ENCODE measurements at regions not wholly inside any gene's neighbourhood (a gene's known extent, or its start where the extent isn't known, plus 50 kb on each side); places are given as distances from the start of the nearest gene placed in this dataset.

DNA sequence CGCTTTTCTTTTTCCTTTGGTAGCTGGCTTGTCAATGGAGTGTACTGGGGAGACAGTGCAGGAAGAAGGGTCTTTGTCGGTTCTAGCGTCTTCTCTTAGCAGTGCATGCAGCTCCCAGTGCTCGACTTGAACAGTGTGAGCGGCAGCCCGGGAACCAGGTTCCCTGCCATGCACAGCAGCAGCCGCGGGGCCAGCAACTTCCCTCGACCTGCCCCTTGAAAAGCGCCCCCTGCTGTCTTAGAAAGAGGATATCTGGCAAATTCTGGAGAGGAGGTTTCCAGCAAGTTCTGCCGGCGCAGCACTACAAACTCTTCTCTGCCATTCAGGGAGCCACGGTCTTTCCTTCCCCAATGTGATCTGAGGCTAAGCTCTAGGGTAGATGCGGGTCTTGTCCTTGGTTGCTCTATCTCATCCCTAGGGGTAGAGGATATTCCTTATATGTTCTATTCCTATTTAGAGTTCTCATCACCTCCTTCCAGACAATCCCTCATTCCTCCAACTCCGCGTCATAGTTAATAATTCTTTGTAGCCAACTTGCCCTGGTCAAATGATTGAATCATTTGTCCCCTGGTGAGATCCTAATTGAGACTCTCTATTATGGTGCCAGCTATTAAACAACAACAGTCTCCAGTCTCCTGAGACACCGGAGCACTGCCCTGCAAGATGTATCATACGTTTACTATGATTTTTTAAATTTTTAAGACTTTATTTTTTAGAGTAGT lies 451.3 kb downstream of the PMP22 start:
- DNase-seq (ENCODE audit: low spot score) = peak; percentile 13

DNA sequence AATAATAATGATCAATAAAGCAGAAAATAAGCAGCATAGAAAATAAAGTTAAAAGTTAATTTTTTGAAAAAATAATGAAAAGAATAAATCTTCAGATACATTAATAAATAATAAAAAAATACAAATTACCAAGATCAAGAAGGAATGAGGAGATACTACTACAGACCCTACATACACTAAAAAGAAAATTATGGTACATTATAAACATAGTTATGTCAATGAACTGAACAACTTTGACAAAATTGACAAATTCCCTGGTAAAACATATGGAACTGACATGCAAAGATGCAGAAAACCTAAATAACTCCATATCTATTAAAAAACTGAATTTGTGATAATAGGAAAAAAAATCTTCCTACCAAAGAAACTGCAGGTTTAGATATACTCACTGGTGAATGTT lies 456.7 kb downstream of the PMP22 start:
- no peak for DNase-seq (ENCODE audit: low spot score)

DNA sequence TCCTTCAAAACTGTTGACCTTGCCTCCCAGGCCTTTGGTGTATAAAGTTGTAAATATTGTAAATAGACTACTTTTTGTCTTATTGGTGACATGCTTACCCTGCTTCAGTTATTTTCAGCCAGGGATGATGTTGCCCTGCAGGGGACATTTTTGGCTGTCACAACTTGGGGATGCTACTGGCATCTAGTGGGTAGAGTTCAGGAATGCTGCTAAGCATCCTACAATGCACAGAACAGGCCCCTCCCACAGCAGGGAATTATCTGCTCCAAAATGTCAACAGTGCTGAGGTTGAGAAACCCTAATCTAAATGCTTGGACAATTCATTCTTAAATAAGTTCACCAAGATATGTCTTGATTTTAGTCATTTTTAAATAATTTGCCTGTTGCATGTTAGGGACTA lies 459.8 kb downstream of the PMP22 start:
- peak; percentile 21 for DNase-seq (ENCODE audit: low spot score)

DNA sequence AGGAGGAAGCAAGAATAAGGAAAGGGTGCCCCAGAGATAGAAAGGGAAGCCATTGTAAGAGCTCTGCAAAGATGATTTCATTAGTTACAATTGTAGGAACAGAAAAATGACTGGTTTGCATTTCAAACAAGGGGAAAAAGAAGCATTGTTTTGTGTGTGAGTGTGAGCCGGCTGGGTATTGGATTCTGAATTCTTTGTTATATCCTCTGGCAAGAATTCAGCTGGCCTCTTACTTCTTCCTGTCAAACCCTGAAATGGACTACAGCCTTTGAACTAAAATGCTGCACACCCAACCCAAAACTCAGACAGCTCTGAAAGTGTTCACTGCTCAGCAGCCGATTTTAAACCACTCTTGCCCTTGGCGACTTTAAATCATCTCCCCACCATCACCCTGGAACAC lies 461.3 kb downstream of the PMP22 start:
- DNase-seq (ENCODE audit: low spot score) = peak; percentile 87

DNA sequence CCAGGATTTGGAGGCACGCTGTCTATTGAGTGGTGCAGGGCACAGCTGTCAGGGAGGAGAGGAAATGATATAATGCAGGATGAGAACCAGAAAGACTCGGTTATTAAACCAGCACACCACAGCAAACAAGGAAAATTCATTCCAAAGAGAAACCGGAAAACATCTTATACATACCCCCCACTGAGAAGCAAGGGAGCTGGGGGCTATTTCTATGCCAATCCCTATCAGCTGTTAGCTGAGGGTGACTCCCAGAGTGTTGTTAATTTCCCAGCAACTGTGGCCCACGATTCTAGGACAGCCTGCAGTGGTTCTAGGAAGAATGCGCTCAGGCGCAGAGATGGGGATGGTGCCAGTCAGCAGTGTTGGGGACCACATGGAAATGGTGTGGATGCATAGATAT lies 467.3 kb downstream of the PMP22 start:
- no peak for DNase-seq (ENCODE audit: low spot score)

DNA sequence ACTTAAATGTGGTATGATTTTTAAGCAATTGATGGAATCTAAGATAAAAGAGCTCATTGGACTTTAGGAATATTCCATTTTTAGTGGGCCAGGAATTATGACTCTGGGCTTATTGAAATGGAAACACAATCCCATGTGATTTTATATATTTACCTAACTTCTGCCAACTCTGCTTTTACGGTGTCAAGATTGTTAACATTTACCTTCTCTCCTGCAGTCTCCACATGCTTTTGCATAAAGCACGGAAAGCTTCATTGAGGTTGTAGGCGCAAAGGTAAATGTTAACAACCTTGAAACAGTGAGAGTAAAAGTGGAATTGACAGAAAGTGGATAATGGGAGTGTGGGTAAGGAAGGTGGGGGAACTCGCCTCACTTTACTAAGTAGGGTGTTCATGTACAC lies 468.1 kb downstream of the PMP22 start:
- DNase-seq (ENCODE audit: low spot score) = no peak

DNA sequence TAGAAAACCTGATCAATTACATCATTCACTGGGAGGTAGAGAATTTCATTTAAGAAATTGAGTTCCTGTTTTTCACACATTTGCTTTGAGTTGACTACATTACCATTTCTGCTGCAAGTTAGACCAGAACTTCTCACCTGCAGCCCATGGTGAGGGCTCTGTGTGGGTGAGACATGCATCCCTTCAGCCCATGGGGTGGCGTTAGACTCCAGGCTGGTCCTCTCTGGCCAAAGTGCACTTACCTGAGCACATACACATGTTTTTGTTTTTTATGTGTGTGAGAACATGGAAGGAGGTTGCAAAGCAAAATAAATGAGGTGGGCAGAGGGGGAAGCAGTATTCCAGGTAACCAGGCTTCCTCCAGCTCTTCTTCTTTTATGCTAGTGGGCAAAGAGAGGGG lies 470.2 kb downstream of the PMP22 start:
- DNase-seq (ENCODE audit: low spot score) = no peak

DNA sequence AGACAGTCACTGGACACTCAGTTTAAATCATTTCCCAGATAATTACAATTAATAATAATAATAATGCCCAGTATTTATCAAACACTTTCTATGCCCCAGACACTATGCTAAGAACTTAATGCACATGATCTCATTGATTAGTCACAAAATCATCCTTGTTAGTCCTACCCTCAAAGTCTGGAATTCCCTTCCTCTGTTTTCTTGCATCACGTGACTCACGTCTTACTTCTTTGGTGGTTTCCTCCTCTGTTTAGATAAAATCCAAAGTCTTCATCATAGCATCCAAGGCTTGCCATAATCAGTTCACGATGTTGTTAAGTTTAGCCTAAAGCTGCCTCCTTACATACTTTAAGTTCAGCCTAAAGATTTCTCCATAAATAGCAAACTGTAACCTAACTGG lies 471.9 kb downstream of the PMP22 start:
- no peak for DNase-seq (ENCODE audit: low spot score)

DNA sequence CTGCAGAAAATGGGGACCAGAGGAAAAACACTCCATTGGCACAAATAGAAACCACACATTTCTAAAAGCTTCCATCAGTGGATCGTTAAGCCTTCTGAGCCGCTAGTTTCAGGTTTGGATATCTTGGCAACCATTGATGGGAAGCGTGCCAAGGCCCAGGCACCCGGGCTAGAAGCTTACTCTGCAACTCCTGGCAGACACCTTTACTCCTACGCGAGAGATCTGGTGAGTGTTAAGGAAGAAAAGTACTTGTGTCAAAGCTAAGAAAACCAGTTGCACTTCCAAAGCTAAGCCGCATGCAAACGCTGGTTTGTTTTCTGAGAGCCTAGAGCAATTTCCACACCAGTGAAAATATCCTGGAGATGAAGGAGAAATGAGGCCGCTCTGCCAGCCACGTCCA lies 472.4 kb downstream of the PMP22 start:
- DNase-seq (ENCODE audit: low spot score) = peak; percentile 2

DNA sequence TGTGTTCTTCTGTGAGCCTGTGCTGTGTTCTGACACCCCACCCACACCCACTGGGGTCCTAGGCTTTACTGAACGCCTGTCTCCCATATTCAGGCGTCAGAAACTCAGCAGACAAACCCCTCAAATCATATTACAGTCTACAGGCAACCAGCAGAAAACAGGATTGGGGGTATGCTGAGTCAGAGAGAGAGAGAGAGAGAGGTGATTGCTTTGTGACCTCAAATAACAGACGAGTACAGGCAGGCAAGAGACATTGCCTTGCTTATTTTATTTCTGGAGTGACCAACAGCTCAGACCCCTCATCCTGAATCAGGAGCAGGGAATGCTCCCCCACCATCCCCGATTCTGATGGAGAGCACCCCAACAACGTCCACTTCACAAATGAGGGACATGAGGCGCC lies 473.9 kb downstream of the PMP22 start:
- no peak for DNase-seq (ENCODE audit: low spot score)

DNA sequence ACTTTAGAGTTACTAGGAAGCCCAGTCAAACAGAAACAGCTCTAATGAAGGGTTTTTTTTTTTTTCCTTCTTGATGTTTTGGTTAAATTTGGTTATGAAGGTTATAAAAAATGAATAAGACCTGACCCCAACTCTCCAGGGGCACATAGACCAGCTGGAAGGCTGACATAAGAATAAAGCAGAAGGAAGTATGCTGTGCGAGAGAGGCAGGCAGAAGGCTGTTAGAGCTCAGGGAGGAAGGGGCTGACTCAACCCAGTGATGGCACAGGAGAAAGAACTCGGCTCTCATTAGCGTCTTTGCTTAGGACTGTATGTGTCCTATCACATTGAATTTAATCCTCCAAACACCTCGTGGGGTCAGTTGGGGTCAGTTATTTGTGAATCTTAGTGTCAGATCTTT lies 474.6 kb downstream of the PMP22 start:
- no peak for DNase-seq (ENCODE audit: low spot score)

DNA sequence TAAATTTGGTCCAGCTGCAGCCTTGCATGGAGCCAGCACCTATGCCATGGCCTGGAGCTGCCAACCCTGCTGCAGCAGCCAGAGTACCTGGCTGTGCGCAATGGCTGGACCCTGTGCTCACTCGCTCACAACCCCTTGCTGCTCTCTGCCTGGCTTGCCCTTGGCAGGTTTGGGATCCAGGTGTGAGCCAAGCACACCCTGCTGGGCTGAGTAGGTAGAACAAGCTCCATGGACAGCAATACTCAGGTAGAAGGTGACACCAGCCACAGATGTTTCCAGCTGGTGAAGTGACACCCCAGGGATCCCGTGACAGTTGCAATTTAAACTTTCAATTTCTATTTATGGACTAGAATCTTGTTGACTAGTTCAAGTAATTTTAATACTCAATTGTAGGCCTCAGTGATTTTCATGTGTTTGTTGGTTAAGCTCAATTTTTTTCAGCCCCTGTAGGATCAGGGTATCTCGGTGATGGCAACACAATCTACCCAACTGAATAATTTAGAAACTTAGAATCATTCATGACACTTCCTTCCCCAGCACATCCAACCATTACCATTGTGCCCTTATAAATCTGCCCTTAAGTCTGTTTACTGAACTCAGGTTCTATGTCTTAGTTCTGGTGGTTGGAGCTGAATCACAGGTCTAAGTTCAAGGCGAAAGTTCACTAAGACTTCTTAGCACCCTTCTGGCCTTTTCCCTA lies 480.0 kb downstream of the PMP22 start:
- no peak for DNase-seq (ENCODE audit: low spot score)

DNA sequence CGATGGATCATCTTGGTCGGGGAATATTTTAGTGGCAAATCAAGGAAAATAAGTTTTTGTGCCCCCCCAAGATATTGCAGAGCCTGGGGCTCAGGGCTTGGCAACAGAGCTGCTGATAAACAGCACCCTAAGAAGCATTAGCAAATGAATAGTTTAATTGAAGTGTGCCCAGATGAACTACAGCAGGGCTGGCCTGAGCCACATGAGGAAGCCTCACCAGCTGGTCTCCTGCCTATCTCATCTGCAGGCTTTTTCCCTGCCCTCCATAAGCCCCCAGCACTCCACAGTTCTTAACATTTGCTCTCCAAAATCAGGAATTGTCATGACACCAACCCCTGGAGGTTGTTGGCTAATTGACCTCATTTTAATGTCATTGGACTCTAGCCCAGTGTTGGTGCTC lies 480.2 kb downstream of the HS3ST3B1 start:
- no peak for DNase-seq (ENCODE audit: low spot score)

DNA sequence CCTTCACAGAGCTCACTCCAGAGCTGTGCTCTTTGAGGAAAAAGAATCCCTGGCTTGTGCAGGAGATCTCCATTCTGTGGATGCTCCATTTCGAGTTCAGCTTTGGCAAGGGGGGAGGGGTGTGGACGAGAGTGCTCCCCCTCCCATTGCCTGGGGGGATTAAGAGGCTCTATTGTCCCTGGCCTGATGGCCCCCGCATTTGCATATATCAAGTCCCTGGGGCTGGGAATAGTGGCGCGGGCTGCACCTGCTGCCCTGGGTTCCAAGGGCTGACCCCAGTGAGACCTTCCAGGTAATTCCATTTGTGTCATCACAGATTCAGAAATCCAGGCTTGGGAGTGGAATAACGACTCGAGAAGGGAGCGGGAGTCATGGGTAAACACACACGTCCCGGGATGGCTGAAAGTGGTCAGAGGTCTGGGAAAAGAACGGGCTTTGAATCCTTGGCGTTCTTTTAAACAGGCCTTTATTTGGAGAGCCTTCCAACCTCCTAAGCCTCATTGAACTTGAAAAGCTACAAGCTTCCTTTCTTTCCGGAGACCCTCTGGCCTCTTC lies 479.3 kb downstream of the HS3ST3B1 start:
- no peak for DNase-seq (ENCODE audit: low spot score)

DNA sequence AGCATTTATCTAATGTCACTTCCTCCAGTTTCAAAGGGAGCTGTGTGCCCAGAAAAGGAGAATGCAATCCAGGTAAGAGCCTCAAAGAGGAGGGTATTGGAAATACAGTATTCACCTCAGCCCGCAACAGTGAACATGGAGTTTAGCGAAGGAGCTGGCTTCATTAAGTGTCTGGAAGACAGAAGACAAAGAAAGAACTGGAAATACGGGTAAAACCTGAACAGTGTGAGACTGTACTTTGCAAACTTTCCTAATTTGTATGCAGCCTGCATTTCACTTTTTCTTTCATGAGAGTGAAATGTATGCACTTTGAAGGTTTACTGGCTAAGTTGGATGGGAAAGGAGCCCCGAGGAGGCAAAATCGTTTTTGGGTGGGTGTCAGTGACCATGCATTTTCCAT lies 478.4 kb downstream of the HS3ST3B1 start:
- DNase-seq (ENCODE audit: low spot score) = no peak

DNA sequence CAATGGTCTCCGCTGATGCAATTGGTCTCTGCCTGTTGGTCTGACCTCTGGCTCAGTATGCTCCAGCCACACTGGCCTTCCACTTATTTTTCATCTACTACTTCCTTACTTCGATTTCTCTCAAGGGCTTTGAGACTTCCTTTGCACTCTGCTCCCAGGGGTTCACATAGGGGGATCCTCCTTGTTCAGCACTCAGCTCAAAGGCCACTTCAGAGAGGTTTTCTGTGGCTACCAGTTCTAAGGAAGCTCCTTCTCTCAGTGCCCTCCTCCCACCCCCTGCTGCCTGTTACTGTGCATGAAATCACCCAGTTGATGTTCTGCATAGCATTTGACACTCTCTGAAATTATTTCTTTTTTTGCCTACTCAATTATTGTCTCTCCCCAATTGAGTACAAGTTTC lies 476.4 kb downstream of the HS3ST3B1 start:
- no peak for DNase-seq (ENCODE audit: low spot score)

DNA sequence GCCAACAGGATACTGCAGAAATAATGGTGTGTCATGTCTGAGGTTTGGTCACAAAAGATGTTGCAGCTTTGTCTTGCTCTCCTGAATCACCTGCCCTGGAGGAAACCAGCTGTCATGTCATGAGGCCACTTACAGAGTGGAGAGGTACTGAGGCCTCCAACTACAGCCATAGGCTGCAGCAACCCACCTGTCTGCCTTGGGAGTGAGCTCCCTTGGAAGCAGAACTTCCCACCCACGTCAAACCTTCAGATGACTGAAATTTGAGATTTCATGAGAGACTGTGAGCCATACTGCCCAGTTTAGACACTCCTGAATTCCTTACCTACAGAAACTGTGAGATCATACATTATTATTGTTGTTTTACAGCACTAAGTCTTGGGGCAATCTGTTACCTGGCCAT lies 475.9 kb downstream of the HS3ST3B1 start:
- no peak for DNase-seq (ENCODE audit: low spot score)

DNA sequence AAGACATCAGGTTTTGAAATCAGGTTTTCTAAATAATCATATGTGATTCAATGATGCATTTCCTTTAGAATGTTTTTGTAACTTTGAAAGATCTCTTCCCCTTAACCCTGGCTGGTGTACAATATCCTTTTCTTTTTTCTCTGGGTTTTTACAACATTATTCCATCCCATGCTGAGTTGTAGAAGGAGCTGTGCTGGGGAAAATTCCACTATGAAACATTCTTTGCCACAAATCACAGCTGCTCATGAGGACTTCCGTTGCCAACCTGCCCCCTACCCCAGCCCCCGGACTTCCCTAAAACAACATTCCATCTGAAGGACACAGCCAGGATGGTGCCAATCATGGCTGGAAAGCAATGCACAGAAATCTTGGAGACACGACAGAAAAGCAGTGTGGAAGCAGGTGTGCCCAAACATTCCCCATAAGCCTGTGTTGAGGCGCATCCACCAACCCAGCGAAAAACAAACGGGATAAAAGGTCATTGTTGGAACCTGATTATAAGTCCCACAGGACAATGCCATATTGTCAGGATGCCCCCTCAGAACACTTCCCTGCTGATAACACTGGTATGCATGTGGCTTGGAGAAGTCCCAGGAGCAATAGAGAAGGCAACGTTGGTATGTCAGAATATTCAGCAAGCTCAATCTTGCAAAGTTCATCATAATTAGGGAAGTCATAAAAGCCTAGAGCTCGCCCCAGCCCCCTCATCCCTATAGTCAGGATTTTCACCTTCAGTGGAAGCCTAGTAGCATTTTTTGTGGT lies 475.0 kb downstream of the HS3ST3B1 start:
- no peak for DNase-seq (ENCODE audit: low spot score)

DNA sequence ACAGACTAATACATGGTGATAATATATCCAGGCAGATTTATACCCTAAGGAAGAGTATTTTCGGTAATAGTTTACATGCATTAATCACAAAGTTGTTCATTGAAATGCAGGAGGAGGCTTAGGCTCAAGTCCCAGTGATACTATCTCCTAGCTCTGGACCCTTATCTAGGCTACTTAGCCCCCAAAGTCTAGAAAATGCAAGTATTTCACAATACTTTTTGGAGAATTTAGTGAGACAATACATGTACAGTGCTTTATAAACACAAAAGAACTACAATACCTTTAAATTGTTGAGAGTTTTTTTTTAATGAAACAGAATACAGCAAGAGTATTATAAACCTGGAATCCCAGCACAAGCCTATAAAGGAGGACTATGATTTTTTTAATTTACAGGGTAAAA lies 473.9 kb downstream of the HS3ST3B1 start:
- DNase-seq (ENCODE audit: low spot score) = no peak

DNA sequence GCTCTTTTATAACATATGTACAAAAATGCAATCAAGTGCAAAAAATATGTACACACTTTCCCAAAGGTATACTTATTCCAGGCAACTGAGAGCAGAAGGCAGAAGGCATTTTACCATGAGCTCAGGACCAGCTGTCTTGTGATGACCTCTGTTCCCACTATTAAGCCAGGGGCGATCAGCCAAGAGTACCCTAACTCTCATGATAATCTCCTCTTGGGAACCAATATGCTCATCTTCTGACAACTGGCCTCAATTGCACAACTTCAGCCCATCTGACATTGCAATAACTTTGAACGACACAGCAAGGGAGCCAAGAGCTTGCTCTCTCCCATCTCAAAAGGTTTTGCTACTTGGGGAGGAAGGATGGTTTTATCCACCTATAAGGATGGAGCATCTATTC lies 471.9 kb downstream of the HS3ST3B1 start:
- no peak for DNase-seq (ENCODE audit: low spot score)

DNA sequence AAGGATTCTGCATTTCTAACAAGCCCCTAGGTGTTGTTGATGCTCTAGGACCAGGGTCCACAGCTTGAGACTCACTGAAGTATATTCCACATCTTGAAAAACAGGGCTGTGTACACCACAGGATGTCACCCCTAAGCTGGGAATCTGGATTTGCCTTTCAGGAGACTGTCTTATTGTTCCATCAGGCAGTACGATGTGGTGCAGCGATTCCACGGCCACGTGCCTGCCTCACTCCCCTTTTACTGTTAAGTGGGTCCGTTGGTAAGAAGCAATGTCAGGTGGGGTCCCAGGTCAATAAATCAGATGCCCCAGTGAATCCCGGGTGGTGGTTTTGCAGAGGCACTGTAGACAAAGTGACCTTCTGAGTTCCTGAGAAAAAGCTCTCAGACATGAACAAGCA lies 470.7 kb downstream of the HS3ST3B1 start:
- no peak for DNase-seq (ENCODE audit: low spot score)

DNA sequence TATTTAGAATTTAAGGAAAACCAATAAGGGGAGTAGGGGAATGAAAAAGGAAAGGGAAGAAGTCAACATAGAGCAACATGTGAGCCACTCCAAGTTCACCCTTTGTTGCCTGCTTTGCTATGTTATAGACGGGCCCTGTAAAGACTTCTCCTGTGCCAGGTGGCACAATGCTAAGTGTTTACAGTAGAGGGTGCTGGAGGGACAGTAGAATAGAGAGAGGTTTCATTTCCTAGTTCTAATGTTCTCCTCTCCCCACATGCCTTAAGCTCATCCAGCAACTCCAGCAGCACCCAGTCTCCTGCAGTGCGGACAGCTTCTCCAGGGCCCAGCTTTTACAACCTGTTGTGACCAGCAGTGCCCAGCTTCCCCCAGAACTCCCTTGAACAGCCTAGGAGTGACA lies 468.0 kb downstream of the HS3ST3B1 start:
- no peak for DNase-seq (ENCODE audit: low spot score)
